ENCODE measurements at regions not wholly inside any gene's neighbourhood (a gene's known extent, or its start where the extent isn't known, plus 50 kb on each side); places are given as distances from the start of the nearest gene placed in this dataset.
"Not testable (repeated sequence)": the region's sequence is repeated elsewhere in the genome, so short reads cannot be mapped to it uniquely, and the experiment has no call there.

GRCh38 chr9:7560669-7561305 lies 238.8 kb downstream of the DMAC1 start:
- no peak overlapping the region for H3K4me3 ChIP-seq (ENCODE audit: low read depth, low read length)
- peak; percentile 1 for DNase-seq (ENCODE audit: low read depth)
- TF ChIP-seq CTCF (IDR thresholded peaks at IDR 0.05; ENCODE audit: insufficient read depth, low read depth, low read length) = no peak

GRCh38 chr9:7554699-7555098 lies 244.9 kb downstream of the DMAC1 start:
- TF ChIP-seq CTCF (IDR thresholded peaks at IDR 0.05; ENCODE audit: insufficient read depth, low read depth, low read length) = no peak
- no peak for DNase-seq (ENCODE audit: low read depth)
- no peak overlapping the region for H3K4me3 ChIP-seq (ENCODE audit: low read depth, low read length)

GRCh38 chr9:7552706-7553105 lies 246.9 kb downstream of the DMAC1 start:
- H3K4me3 ChIP-seq (ENCODE audit: low read depth, low read length); DNase-seq (ENCODE audit: low read depth): not testable (repeated sequence)

- DNase-seq (ENCODE audit: low read depth) = peak; percentile 25
- no peak for TF ChIP-seq CTCF (IDR thresholded peaks at IDR 0.05; ENCODE audit: insufficient read depth, low read depth, low read length)
Observed at GRCh38 chr9:7549249-7549648, 250.3 kb downstream of the DMAC1 start.

GRCh38 chr9:7546261-7546660 lies 253.3 kb downstream of the DMAC1 start:
- no peak overlapping the region for H3K4me3 ChIP-seq (ENCODE audit: low read depth, low read length)
- no peak for TF ChIP-seq CTCF (IDR thresholded peaks at IDR 0.05; ENCODE audit: insufficient read depth, low read depth, low read length)
- DNase-seq (ENCODE audit: low read depth) = no peak

More at GRCh38 chr9:7549249-7549648, 250.3 kb downstream of the DMAC1 start:
- no peak overlapping the region for H3K4me3 ChIP-seq (ENCODE audit: low read depth, low read length)

- no peak for DNase-seq (ENCODE audit: low read depth)
- no peak overlapping the region for H3K4me3 ChIP-seq (ENCODE audit: low read depth, low read length)
- TF ChIP-seq CTCF (IDR thresholded peaks at IDR 0.05; ENCODE audit: insufficient read depth, low read depth, low read length) = no peak
Observed at GRCh38 chr9:7545371-7546165, 254.0 kb downstream of the DMAC1 start.

- H3K4me3 ChIP-seq (ENCODE audit: low read depth, low read length) = no peak overlapping the region
- no peak for TF ChIP-seq CTCF (IDR thresholded peaks at IDR 0.05; ENCODE audit: insufficient read depth, low read depth, low read length)
- DNase-seq (ENCODE audit: low read depth) = no peak
Observed at GRCh38 chr9:7542693-7543092, 256.9 kb downstream of the DMAC1 start.
